Middle frontal gyrus (tissue), 1 donor: ENCODE measurements at regions not wholly inside any gene's neighbourhood (a gene's known extent, or its start where the extent isn't known, plus 50 kb on each side); places are given as distances from the start of the nearest gene placed in this dataset.
"Not testable (repeated sequence)": the region's sequence is repeated elsewhere in the genome, so short reads cannot be mapped to it uniquely, and the experiment has no call there.

Source experiments
- DNase-seq: peaks from one replicate; pipeline ENCODE4 v3.0.0-alpha.2; 2015; ENCODE audit warnings: low spot score; ENCODE audit errors: extremely low spot score

- DNase-seq: not testable (repeated sequence)
These were observed 913.4 kb upstream of the DIAPH2 start for GRCh38 chrX:95771198-95771597.

DNA sequence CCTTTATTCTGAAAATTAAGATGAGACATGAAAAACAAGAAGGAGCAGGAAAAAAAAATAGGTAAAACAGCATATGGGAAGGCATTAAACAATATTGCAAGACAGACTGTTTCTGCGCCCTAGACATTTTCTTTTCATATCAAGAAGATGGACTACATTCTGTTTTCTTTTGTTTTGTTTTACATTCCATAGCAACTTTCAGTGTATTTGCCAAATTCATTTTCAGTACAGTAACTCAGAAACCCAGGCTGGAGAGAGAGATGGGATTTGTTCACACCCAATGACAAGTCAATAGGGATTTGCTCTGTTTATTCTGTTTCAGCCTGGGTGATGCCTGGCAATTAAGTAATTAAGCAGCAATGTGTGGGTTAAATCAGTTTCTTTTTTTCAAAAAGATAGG is 892.8 kb upstream of the DIAPH2 start:
- no peak for DNase-seq

GRCh38 chrX:95797344-95797743 is 887.3 kb upstream of the DIAPH2 start:
- no peak for DNase-seq

DNA sequence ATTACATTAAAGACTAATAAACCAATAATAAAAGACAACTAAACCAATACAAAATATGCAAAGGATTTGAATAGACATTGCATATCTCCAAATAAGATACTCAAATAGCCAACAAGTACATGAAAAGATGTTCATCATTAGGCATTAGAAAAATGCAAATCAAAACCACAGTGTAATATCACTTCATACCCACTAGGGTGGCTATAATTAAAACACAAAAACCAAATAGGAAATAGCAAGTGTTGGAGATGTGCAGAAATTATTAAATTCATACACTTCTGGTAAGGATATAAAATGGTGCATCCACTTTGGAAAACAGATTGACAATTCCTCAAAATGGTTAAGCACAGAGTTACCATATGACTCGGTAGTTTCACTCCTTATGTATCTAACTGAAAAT is 860.8 kb upstream of the DIAPH2 start:
- DNase-seq: no peak

DNA sequence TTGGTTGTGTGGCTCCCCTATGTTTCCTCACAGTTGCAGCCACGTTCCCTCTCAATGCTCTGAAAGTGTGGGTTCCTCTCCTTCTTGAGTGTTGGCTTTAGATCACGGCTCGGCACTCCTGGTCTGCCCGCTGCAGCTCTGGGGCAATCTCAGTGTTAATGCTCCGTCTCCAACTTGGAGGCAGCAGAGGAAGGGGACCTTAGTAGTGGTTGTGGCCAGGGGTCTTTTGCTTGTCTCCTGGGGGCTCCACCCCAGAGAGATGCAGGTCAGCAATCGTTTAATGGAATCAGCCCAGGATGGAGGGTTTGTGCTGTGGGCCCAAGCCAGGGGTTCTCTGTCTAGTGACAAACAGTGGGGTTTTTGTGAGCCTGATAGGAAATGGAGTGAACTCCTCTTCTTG is 849.4 kb upstream of the DIAPH2 start:
- DNase-seq: no peak

- no peak for DNase-seq
These were observed 848.1 kb upstream of the DIAPH2 start for GRCh38 chrX:95836517-95836916.

GRCh38 chrX:95841863-95842262 is 842.8 kb upstream of the DIAPH2 start:
- no peak for DNase-seq

- no peak for DNase-seq
These were observed 824.5 kb upstream of the DIAPH2 start for GRCh38 chrX:95860127-95860526.

GRCh38 chrX:95875661-95876060 is 809.0 kb upstream of the DIAPH2 start:
- no peak for DNase-seq

- DNase-seq: no peak
These were observed 805.8 kb upstream of the DIAPH2 start for GRCh38 chrX:95878874-95879273.

DNA sequence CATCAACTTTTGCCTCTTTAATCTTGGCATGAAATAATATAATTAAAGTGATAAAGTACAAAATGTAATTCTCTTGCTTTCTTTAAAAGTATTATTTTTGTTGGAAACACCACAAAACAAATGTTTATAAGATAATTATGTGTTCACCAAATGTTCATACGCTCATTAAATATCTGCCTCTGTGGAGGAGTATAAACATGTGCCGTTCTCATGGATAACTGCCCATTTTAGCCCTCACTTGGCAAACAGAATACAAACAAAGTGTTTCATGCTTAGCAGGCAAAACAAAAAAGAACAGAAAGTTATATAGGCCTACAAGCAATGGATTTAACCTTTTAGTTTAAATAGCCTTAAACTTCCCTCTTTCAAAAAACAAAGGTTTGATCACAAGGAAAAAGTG is 800.5 kb upstream of the DIAPH2 start:
- no peak for DNase-seq

GRCh38 chrX:95885074-95885473 is 799.6 kb upstream of the DIAPH2 start:
- no peak for DNase-seq

DNA sequence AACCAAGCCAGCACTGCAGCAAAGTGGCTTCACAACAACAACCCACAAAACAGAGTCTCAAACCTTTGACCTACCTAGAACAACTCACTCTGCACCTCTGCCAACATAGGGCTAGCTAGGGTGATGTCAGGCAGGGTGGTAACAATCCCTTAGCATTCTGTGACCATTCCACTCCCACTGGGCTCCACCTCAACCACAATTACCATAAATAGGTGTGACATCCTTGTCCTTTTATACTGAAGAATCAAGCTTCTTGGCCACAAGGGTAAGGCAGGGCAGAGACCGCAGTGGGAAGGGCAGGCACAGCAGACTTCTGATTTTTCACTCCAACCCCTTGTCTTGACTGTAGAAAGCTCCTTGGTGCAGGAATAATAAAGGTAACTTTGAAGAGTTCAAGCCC is 795.4 kb upstream of the DIAPH2 start:
- DNase-seq: no peak

DNA sequence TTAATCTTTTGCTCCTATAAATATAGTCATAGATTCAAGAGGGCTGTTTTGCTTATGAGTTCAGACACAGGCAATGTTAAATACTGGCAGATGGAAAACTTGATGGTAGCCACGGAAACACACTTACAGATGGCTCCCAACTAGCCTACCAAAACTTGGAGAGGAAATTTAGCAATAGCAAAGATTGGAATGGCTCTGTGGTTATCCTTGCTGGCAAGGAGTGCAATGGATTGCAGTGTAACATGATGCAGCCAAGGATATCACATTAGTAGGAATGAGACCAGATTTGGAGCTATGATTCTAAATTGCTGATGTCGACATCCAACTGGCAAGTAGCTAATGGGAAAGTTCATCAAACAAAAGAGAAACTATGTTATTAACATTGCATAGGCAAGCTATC is 791.0 kb upstream of the DIAPH2 start:
- no peak for DNase-seq

- DNase-seq: no peak
These were observed 781.2 kb upstream of the DIAPH2 start for GRCh38 chrX:95903490-95903889.

DNA sequence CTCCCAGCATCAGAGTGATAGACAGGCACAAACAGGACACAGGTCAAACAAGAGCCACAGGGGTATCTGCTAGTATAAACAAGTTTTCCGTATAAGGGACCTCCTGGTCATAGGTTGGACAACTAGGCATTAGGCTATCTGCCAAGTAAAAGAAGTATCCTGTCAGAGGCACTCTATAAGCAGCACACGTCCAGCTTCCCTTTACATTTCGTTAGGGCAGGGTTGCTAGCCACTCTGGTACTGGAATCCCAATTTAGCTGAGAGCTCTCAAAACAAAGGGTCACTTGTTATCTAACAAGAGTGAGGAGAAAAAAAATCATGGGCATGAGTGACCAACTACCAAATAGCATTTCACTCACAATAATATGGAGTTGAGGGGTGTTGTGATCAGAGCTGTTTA is 780.7 kb upstream of the DIAPH2 start:
- no peak for DNase-seq

DNA sequence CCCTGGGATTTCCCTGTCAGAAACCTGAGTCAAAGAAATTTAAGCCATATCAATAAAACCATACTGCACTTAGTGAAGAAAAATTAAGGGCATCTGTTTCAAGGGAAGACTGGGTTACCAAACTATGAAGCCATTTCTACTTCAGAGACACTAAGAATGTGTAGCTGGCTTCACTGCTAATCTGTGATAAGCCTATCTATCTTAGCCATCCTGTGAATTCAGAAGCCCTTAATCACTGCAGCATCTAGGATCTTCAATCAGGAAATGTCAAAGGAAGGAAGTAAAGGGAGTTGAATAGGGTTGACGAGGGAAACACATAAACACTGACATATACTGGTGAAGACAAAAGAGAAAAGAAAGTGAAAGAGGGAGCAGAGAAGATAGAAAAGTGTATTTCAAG is 777.6 kb upstream of the DIAPH2 start:
- no peak for DNase-seq

DNA sequence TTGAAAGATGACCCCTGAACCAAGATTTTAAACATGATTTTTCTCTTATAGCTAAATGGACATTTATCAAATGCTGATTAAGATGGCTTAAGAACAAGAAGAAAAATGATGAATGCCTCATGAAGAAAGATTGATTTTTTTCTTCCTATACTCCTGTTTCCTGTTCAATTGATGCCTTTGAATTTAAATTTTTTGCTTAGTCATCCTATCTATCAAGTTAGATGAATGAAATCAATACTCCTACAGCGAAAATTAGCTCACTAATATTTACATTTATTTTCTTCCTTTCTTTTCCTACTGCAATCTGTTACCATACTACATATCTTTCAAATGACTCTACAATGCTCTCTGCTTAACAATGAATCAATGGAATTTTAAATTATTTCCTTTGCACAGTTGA is 773.6 kb upstream of the DIAPH2 start:
- DNase-seq: no peak

GRCh38 chrX:95919605-95920004 is 765.0 kb upstream of the DIAPH2 start:
- DNase-seq: no peak

DNA sequence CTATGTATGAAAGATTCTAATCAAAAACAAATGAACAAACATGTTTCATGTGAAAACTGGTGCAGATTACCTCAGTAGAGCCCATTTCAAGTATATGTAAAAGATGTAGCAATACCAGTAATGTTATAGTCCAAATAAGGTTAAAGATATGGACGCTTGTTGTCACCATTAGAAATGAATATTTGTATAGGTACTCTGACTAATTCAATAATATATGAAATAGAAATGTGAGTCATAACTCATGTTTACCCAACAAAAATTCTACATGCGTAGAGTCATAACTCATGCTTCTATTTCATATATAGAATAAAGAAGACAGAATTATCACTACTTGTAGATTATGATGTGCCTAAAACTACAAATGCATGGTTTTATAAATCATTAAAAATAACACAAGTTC is 739.1 kb upstream of the DIAPH2 start:
- no peak for DNase-seq

GRCh38 chrX:95949588-95949987 is 735.1 kb upstream of the DIAPH2 start:
- DNase-seq: no peak

DNA sequence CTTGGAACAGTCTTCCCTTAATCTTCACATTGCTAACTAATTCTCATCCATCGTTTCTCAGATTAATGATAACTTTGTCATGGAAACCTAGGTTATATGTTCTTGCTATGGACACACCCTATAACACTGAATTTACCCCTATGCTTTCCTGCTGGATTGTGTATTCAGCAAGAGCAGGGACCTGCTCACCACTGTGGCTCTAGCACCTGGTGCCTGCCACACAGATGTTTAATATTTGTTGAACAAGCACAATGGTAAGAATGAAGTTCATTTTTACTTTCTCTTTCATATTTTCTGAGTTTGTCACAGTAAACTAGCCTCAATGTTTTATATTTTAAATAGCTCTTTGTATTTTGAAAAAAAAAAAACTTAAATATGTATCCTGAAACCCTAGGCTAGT is 734.0 kb upstream of the DIAPH2 start:
- no peak for DNase-seq

DNA sequence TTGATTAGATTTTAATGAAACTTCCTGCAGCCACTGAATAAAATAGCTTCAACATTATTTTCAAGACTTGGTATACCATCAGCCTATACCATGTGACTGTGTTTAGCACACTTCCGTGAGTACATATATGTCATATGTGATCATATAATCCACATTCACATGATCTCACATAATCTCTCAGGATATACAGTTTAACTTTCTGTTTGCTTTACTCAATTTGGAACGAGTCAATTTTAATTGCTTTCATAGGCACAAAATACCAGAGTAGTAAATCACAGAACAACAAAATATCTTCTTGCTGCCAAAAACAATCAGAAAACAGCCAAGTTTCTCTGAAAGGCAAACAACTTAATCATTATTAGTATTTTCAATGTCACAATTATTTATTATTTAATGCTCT is 731.1 kb upstream of the DIAPH2 start:
- no peak for DNase-seq

DNA sequence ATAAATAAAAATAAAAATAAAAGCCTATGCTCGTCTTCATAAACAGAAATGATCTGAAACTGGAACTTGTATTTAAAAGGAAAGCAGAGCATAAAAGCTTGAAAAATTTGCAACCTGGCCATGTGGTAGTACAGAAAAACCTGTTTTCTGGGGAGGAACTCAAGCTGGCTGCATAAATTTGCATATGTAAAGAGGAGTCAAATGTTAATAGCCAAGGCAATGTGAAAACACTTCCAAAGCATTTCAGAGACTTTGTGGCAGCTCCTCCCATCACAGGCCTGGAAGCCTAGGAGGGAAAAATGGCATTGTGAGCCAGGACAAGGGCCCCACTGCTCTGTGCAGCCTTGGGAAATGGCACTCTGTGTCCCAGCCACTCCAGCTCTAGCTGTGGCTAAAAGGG is 727.9 kb upstream of the DIAPH2 start:
- DNase-seq: no peak
